Activated CD4-positive, alpha-beta T cell treated with anti-CD3 and anti-CD28 coated beads, Interleukin-2, amount 50 U/mL, for 1 hour (primary cell): ENCODE measurements at regions not wholly inside any gene's neighbourhood (a gene's known extent, or its start where the extent isn't known, plus 50 kb on each side); places are given as distances from the start of the nearest gene placed in this dataset.
"Not testable (repeated sequence)": the region's sequence is repeated elsewhere in the genome, so short reads cannot be mapped to it uniquely, and the experiment has no call there.

ENCODE experiments used
- DNase-seq: peaks from one replicate; pipeline ENCODE4 v3.0.0-alpha.2; 2020

GRCh38 chr6:170146640-170147039, 144.2 kb downstream of the DLL1 start:
- no peak for DNase-seq

GRCh38 chr6:170146131-170146530, 144.7 kb downstream of the DLL1 start:
- DNase-seq = not testable (repeated sequence)

- not testable (repeated sequence) for DNase-seq
Measured at GRCh38 chr6:170145716-170146115, 145.2 kb downstream of the DLL1 start.

GRCh38 chr6:170145272-170145592, 145.6 kb downstream of the DLL1 start:
- DNase-seq = no peak

GRCh38 chr6:170144571-170145271, 146.2 kb downstream of the DLL1 start:
- DNase-seq = no peak

- DNase-seq = no peak
Measured at GRCh38 chr6:170143401-170144150, 147.3 kb downstream of the DLL1 start.

- no peak for DNase-seq
Measured at GRCh38 chr6:170142559-170142958, 148.3 kb downstream of the DLL1 start.

- DNase-seq = not testable (repeated sequence)
Measured at GRCh38 chr6:170141061-170141460, 149.8 kb downstream of the DLL1 start.

GRCh38 chr6:170140129-170140528, 150.7 kb downstream of the DLL1 start:
- DNase-seq = no peak

- DNase-seq = no peak
Measured at GRCh38 chr6:170139531-170139930, 151.3 kb downstream of the DLL1 start.

GRCh38 chr6:170139046-170139445, 151.8 kb downstream of the DLL1 start:
- DNase-seq = not testable (repeated sequence)

- DNase-seq = no peak
Measured at GRCh38 chr6:170137911-170138910, 152.7 kb downstream of the DLL1 start.

- DNase-seq = no peak
Measured at GRCh38 chr6:170137176-170137891, 153.5 kb downstream of the DLL1 start.

- DNase-seq = no peak
Measured at GRCh38 chr6:170136541-170137175, 154.2 kb downstream of the DLL1 start.

- DNase-seq = no peak
Measured at GRCh38 chr6:170135821-170136471, 154.9 kb downstream of the DLL1 start.

- DNase-seq = no peak
Measured at GRCh38 chr6:170135461-170135820, 155.4 kb downstream of the DLL1 start.

GRCh38 chr6:170134471-170135440, 156.1 kb downstream of the DLL1 start:
- no peak for DNase-seq

GRCh38 chr6:170134031-170134470, 156.8 kb downstream of the DLL1 start:
- no peak for DNase-seq

- no peak for DNase-seq
Measured at GRCh38 chr6:170132561-170132991, 158.3 kb downstream of the DLL1 start.

GRCh38 chr6:170132011-170132521, 158.8 kb downstream of the DLL1 start:
- DNase-seq = no peak
